22Rv1 (cell line): ENCODE measurements at regions not wholly inside any gene's neighbourhood (a gene's known extent, or its start where the extent isn't known, plus 50 kb on each side); places are given as distances from the start of the nearest gene placed in this dataset.

Source experiments
- H3K27ac ChIP-seq: fragments of 450-650 bp; 2 replicates; pipeline ENCODE4 v1.5.1; 2017
- ZFX ChIP-seq: fragments of 450-650 bp; IDR thresholded peaks from 2 replicates; pipeline ENCODE4 v1.6.1; 2017; ENCODE audit warnings: antibody characterized with exemption, borderline replicate concordance
- TF ChIP-seq, protein P1 (sequence below): fragments of 450-650 bp; IDR thresholded peaks from 2 replicates; pipeline ENCODE4 v1.5.1; 2017; ENCODE audit warnings: mild to moderate bottlenecking

DNA sequence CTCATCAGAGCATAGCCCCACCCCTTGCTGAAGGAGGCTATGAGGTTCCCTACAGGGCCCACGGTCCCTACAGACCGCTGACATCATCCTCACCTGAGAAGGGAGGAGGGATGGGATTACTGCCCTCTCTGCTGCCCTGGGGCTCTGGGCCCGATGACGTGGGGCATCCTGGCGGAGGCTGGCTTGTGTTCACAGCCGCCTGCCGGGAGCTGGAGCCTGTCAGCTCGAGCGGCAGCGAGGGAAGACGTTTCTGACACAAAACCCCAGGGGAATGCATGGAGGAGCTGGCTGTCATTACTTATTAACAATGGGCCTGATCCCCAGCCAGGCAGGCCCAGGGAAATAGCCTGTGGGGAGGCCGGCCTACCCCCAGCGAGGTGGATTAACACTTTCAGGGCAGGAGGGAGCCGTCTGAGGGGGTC, 106.6 kb upstream of the ATP6AP2 start:
- no peak for TF ChIP-seq ZFX
- TF ChIP-seq, protein P1, sequence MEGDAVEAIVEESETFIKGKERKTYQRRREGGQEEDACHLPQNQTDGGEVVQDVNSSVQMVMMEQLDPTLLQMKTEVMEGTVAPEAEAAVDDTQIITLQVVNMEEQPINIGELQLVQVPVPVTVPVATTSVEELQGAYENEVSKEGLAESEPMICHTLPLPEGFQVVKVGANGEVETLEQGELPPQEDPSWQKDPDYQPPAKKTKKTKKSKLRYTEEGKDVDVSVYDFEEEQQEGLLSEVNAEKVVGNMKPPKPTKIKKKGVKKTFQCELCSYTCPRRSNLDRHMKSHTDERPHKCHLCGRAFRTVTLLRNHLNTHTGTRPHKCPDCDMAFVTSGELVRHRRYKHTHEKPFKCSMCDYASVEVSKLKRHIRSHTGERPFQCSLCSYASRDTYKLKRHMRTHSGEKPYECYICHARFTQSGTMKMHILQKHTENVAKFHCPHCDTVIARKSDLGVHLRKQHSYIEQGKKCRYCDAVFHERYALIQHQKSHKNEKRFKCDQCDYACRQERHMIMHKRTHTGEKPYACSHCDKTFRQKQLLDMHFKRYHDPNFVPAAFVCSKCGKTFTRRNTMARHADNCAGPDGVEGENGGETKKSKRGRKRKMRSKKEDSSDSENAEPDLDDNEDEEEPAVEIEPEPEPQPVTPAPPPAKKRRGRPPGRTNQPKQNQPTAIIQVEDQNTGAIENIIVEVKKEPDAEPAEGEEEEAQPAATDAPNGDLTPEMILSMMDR, result no peak
- H3K27ac ChIP-seq, result peak overlapping the region; percentile 56

DNA sequence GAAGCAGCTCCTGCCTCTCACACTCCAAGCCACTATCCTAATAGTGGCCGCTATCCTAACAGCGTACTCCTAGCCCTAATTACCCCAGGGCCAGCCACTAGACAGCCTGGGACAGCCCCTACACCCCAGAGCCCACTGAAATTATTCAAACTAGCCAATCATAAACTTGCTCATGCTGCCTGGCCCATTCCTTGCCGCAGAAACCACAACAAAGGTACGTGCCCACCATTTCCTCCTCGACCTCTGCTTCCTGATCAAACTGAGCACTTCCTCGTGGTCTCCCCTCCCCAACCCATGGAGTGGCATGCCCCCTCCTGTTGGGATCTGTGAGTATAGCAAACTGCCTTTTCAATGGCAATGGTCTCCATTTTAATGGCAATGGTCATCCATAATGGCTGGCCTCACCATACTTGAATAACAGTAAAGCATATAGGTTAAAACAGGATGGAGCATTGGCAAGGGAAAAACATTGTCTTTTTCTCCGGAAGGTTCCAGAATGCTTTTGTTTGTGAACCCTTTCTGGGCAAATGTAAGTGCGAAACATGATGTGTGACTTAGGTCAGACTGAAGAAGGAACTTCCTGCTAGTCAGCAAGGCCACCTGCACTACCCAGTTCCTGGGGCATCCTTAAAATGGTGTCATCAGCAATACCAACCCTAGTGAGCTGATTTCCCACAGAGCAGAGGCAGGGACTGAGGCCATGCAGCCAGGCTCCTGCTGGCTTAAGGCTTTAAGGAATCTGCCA, 107.1 kb upstream of the ATP6AP2 start:
- H3K27ac ChIP-seq, result peak overlapping the region; percentile 56
- TF ChIP-seq, protein P1, result no peak
- TF ChIP-seq ZFX, result no peak

DNA sequence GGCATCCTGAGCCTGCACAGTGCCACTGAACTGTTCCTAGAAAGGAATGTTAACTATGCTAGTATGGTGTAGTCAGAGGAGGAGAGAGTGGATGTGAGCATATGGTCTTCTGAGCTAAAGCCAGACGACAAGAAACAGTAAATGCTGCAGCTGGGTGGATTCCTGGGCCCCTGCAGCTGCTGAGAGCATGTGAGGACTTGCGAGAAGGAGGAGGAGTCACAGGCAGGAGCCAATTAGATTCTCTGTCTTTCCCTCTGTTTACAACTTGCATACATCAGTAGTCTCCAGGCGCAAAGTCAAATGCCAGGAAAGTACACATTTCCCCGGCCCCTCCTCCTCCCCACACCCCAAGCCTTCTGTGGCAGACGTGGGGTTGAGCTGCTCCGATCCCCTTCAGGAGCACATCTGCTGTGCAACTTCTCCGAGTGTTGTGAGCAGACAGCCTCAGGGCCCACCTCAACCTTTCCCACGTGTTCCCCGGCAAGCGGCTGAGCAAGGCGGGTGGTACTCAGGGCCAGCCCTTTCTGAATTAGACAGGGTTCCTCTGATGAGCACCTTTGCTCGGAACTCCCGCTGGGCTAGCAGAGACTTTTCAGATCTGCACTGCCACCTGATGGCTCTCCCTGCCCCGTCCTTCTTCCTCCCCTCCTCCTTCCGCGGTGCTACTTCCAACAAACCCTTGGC, 108.7 kb upstream of the ATP6AP2 start:
- H3K27ac ChIP-seq, result peak overlapping the region; percentile 56
- TF ChIP-seq ZFX, result no peak
- TF ChIP-seq, protein P1, result no peak

DNA sequence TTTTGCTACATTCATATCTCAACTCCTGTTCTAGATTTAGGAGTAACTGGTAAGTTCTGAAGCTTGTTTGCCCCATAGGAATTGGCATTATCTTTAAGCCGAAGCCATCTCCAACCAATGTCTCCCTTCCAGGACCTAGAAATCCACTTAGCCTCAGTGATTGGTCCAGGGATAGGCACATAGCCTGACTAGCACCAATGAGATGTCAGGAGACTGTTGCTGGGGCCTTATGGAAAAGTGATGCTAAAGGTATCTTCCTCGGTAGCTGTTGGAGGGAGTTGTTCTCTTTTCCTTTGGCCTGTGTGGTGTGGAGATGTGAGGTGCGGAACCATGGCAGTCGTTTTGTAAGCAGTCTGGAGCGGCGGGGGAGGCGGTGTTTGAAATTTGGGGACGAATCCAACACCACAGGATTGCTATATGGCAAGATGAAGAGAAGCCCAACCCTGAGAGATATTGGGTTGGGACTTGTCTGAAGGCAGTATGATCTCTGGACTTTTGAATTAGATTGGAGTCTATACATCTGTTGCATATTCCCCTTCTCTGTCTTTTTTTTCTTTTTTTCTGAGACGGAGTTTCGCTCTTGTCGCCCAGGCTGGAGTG, 109.8 kb upstream of the ATP6AP2 start:
- no peak overlapping the region for H3K27ac ChIP-seq
- TF ChIP-seq ZFX, result no peak
- TF ChIP-seq, protein P1, result no peak

DNA sequence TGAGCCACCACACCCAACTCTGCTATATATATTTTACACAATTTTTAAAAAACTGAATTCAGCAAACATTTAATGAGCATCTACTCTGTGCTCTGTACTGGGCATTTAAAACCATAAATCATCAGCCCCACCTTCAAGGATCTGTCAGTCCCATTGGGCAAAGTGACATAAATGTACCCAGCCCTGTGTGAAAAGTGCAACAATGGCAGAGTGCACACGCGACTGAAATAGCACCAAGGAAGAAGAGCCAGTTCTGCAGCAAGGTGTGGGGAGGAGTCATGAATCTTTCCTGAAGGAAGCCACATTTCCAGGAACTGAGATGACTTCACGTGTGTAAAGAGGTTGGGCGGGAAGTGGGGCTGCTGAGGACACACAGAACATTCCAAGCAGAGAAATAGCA, 111.5 kb upstream of the ATP6AP2 start:
- H3K27ac ChIP-seq, result no peak overlapping the region
- TF ChIP-seq, protein P1, result no peak
- no peak for TF ChIP-seq ZFX

DNA sequence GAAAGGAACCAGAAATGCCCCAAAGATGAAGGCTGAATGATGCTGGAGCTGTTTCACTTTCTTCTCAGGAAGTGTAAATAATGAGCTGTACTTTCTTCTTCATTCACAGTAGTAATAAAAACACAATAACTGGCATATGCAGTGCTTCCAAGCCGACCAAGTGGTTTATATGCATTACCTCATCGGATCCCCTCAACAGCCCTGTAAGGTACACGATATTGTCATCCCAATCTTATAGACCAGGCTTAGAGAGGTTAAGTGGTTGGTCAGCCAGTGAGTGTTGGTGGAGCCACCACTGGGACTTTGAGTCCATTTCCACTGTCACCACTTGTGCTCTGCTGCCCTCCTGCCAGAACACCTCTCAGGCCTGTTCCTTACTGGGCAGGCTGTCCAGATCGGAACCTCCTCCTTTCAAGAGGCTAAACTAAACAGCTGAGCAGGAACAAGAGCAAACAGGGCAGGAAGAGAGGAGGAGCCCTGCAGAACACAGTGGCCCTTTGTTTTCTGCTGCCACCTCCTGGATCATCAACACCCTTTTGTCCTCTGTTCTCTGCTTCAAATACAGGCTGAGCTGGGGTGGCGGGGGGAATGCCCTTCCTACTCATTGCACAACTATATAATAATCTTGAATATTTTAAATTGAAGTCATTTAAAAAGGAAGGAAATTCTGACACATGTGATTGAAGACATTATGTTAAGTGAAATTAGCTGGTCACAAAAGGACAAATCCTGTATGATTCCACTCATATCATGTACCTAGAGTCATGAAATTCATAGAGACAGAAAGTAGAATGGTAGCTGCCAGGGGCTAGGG, 112.5 kb upstream of the ATP6AP2 start:
- H3K27ac ChIP-seq, result peak overlapping the region; percentile 51
- TF ChIP-seq, protein P1, result peak; percentile 56
- no peak for TF ChIP-seq ZFX
